Caco-2 (cell line): ENCODE measurements at regions not wholly inside any gene's neighbourhood (a gene's known extent, or its start where the extent isn't known, plus 50 kb on each side); places are given as distances from the start of the nearest gene placed in this dataset.

Experiments
- BruUV-seq: library from RNA; stranded (reverse); fragments of 400-500 nt; replicated peaks from 2 replicates; lab custom pipeline; 2021; lab: Mats Ljungman, UMichigan
- CTCF ChIA-PET: fragments of 300-600 bp; sonication (Branson Sonifier 250); formaldehyde crosslinking; loops from one replicate; lab custom pipeline; 2022; ENCODE audit warnings: antibody characterized with exemption; lab: Charles Lee
- POLR2A ChIA-PET: fragments of 300-600 bp; sonication (Branson Sonifier 250); formaldehyde crosslinking; loops from one replicate; lab custom pipeline; 2022; ENCODE audit warnings: antibody characterized with exemption; lab: Charles Lee
- DNase-seq, 2 experiments: peaks; one replicate each; pipeline versions ENCODE4 v3.0.0 to v3.0.0-alpha.2; 2020 to 2022
- H3K27me3 ChIP-seq: replicated peaks from 2 replicates; pipeline ENCODE4 v1.6.0; 2011; ENCODE audit warnings: low read length; ENCODE audit not compliant: control insufficient read depth, insufficient read depth
- H3K36me3 ChIP-seq: 2 replicates; pipeline ENCODE4 v1.5.1; 2011; ENCODE audit warnings: low read length; ENCODE audit not compliant: control insufficient read depth, insufficient read depth
- H3K4me1 ChIP-seq: fragments of 250-450 bp; sonication (Bioruptor Pico); 2 replicates; pipeline ENCODE4 v1.5.1; 2020; ENCODE audit warnings: mild to moderate bottlenecking
- H3K4me3 ChIP-seq: 2 replicates; pipeline ENCODE4 v1.5.1; 2011; ENCODE audit warnings: low read depth, mild to moderate bottlenecking, control low read depth, low read length
- H3K9me3 ChIP-seq: fragments of 250-450 bp; sonication (Bioruptor Pico); 2 replicates; pipeline ENCODE4 v1.5.1; 2020; ENCODE audit warnings: mild to moderate bottlenecking, moderate library complexity
- H3K27ac Mint-ChIP-seq: one replicate; pipeline ENCODE4 v1.8.0; 2022; ENCODE audit warnings: mixed read lengths; ENCODE audit not compliant: unreplicated experiment
- H3K27me3 Mint-ChIP-seq: one replicate; pipeline ENCODE4 v1.8.0; 2022; ENCODE audit warnings: mixed read lengths; ENCODE audit not compliant: insufficient read depth, unreplicated experiment
- H3K36me3 Mint-ChIP-seq: one replicate; pipeline ENCODE4 v1.8.0; 2022; ENCODE audit warnings: mild to moderate bottlenecking, mixed read lengths; ENCODE audit not compliant: insufficient read depth, unreplicated experiment
- H3K4me1 Mint-ChIP-seq: one replicate; pipeline ENCODE4 v1.8.0; 2022; ENCODE audit warnings: low read depth, mixed read lengths; ENCODE audit not compliant: unreplicated experiment
- H3K4me3 Mint-ChIP-seq: one replicate; pipeline ENCODE4 v1.8.0; 2022; ENCODE audit warnings: mild to moderate bottlenecking, moderate library complexity, mixed read lengths; ENCODE audit not compliant: unreplicated experiment
- H3K9me3 Mint-ChIP-seq: one replicate; pipeline ENCODE4 v1.8.0; 2022; ENCODE audit warnings: mixed read lengths; ENCODE audit not compliant: unreplicated experiment
- CTCF ChIP-seq, 2 experiments: fragments of 200-600 bp in 1 of 2; IDR thresholded peaks; 1 replicate in 1 of 2; 2 replicates in 1 of 2; pipeline versions ENCODE4 v1.5.1 to v1.8.0; 2011 to 2022; ENCODE audit warnings: antibody characterized with exemption in 1 of 2, control low read depth in 1 of 2, inconsistent platforms in 1 of 2, low read depth in 1 of 2, low read length in 1 of 2, mild to moderate bottlenecking in 1 of 2, moderate library complexity in 1 of 2; ENCODE audit not compliant: insufficient read depth in 1 of 2, severe bottlenecking in 1 of 2, unreplicated experiment in 1 of 2
- intact Hi-C: fragments of 100-400 bp; cut with micrococcal nuclease; formaldehyde crosslinking; loops from one replicate; pipeline ENCODE4 v1.10.0; 2022; ENCODE audit not compliant: unreplicated experiment

- intact Hi-C loops: loop anchor here (5.0 kb wide), 1 partner anchor 308 kb away; no protein-coding TSS in a partner anchor
- POLR2A ChIA-PET: no interaction called here
- Histone ChIP-seq H3K4me1 (no peaks in the 10 kb centered on the region), H3K36me3 (no peaks in the 10 kb centered on the region), H3K4me3 (no peak overlapping the region), H3K27me3 (no peaks in the 10 kb centered on the region), H3K9me3 (no peaks in the 10 kb centered on the region)
- Mint-ChIP-seq H3K4me1 (no peaks in the 10 kb centered on the region), H3K27me3 (peaks cover 4% of the 10 kb centered on the region), H3K4me3 (no peak overlapping the region), H3K9me3 (no peaks in the 10 kb centered on the region), H3K36me3 (no peaks in the 10 kb centered on the region), H3K27ac (no peak overlapping the region)
- DNase-seq: no peak
- CTCF ChIA-PET: no interaction called here
- no peak for TF ChIP-seq CTCF (IDR thresholded peaks at IDR 0.05; ENCODE audit: insufficient read depth in 1 of 2, low read depth in 1 of 2, low read length in 1 of 2, severe bottlenecking in 1 of 2, unreplicated experiment in 1 of 2)
- BruUV-seq: no TSS peak
Measured at GRCh38 chr2:58764338-58765104, 523.4 kb upstream of the FANCL start.

- peak; percentile 59 to 77 for DNase-seq
- H3K9me3 Mint-ChIP-seq: no peaks in the 10 kb centered on the region
- H3K27me3 Mint-ChIP-seq: peaks cover 2% of the 10 kb centered on the region
- no peak overlapping the region for H3K4me3 Mint-ChIP-seq
- Histone ChIP-seq H3K27me3 (no peaks in the 10 kb centered on the region), H3K4me3 (no peak overlapping the region), H3K4me1 (no peaks in the 10 kb centered on the region), H3K36me3 (no peaks in the 10 kb centered on the region), H3K9me3 (no peaks in the 10 kb centered on the region)
- peak; percentile 69 to 72 for TF ChIP-seq CTCF (IDR thresholded peaks at IDR 0.05; ENCODE audit: insufficient read depth in 1 of 2, low read depth in 1 of 2, low read length in 1 of 2, severe bottlenecking in 1 of 2, unreplicated experiment in 1 of 2)
- intact Hi-C loops: loop anchor here (1.0 to 5.0 kb wide), 6 partner anchors 109 to 420 kb away; no protein-coding TSS in a partner anchor
- ChIA-PET POLR2A (no interaction called here), CTCF (interaction anchor here (0.8 kb wide), 2 partner anchors 110 to 129 kb away, joined by 3 to 4 read pairs; no protein-coding TSS in a partner anchor)
- no TSS peak for BruUV-seq
- H3K27ac Mint-ChIP-seq: no peak overlapping the region
- no peaks in the 10 kb centered on the region for H3K4me1 Mint-ChIP-seq
- no peaks in the 10 kb centered on the region for H3K36me3 Mint-ChIP-seq
Measured at GRCh38 chr2:58762176-58762781, 521.2 kb upstream of the FANCL start.

GRCh38 chr2:58757971-58758370 is 516.8 kb upstream of the FANCL start:
- Mint-ChIP-seq H3K9me3 (no peaks in the 10 kb centered on the region), H3K36me3 (no peaks in the 10 kb centered on the region), H3K27me3 (peaks cover 3% of the 10 kb centered on the region), H3K4me3 (no peak overlapping the region), H3K4me1 (no peaks in the 10 kb centered on the region), H3K27ac (no peak overlapping the region)
- H3K4me3 ChIP-seq: no peak overlapping the region
- intact Hi-C loops: no loop called here
- POLR2A ChIA-PET: no interaction called here
- DNase-seq: no peak
- no TSS peak for BruUV-seq
- no peaks in the 10 kb centered on the region for H3K27me3 ChIP-seq
- no peaks in the 10 kb centered on the region for H3K36me3 ChIP-seq
- H3K4me1 ChIP-seq: no peaks in the 10 kb centered on the region
- CTCF ChIA-PET: no interaction called here
- TF ChIP-seq CTCF (IDR thresholded peaks at IDR 0.05; ENCODE audit: insufficient read depth in 1 of 2, low read depth in 1 of 2, low read length in 1 of 2, severe bottlenecking in 1 of 2, unreplicated experiment in 1 of 2): no peak
- H3K9me3 ChIP-seq: no peaks in the 10 kb centered on the region
